ENCODE measurements at regions not wholly inside any gene's neighbourhood (a gene's known extent, or its start where the extent isn't known, plus 50 kb on each side); places are given as distances from the start of the nearest gene placed in this dataset.

- no peak for TF ChIP-seq MAX (IDR thresholded peaks at IDR 0.05)
- TF ChIP-seq CTCF (IDR thresholded peaks at IDR 0.05): no peak
- TF ChIP-seq BHLHE40 (IDR thresholded peaks at IDR 0.05; ENCODE audit: low read depth, low read length): no peak
- TF ChIP-seq POLR2A (IDR thresholded peaks at IDR 0.05; ENCODE audit: low read length): no peak
- no peak for TF ChIP-seq EP300 (IDR thresholded peaks at IDR 0.05)
Observed at GRCh38 chr5:61617039-61617438, 285.0 kb downstream of the ZSWIM6 start.
